HEK293 (cell line): ENCODE measurements at regions not wholly inside any gene's neighbourhood (a gene's known extent, or its start where the extent isn't known, plus 50 kb on each side); places are given as distances from the start of the nearest gene placed in this dataset.

ENCODE experiments used
- ZNF530 ChIP-seq: fragments of 450-650 bp; formaldehyde crosslinking; IDR thresholded peaks from 2 replicates; pipeline ENCODE4 v1.5.1; 2016; ENCODE audit warnings: low read depth, missing biosample characterization, missing genetic modification characterization
- ZNF629 ChIP-seq: fragments of 450-650 bp; formaldehyde crosslinking; IDR thresholded peaks from 2 replicates; pipeline ENCODE4 v1.5.1; 2017; ENCODE audit warnings: missing biosample characterization, missing genetic modification characterization
- TF ChIP-seq, protein P1 (sequence below): fragments of 450-650 bp; formaldehyde crosslinking; IDR thresholded peaks from 2 replicates; pipeline ENCODE4 v1.5.1; 2016; ENCODE audit warnings: missing biosample characterization, missing genetic modification characterization
- TF ChIP-seq, protein P2 (sequence below): fragments of 450-650 bp; formaldehyde crosslinking; IDR thresholded peaks from 2 replicates; pipeline ENCODE4 v1.5.1; 2016; ENCODE audit warnings: missing biosample characterization, missing genetic modification characterization
- TF ChIP-seq, protein P3 (sequence below): fragments of 450-650 bp; formaldehyde crosslinking; optimal IDR thresholded peaks from 2 replicates; pipeline ENCODE3; 2016; ENCODE audit warnings: missing biosample characterization, mild to moderate bottlenecking, missing genetic modification characterization

DNA sequence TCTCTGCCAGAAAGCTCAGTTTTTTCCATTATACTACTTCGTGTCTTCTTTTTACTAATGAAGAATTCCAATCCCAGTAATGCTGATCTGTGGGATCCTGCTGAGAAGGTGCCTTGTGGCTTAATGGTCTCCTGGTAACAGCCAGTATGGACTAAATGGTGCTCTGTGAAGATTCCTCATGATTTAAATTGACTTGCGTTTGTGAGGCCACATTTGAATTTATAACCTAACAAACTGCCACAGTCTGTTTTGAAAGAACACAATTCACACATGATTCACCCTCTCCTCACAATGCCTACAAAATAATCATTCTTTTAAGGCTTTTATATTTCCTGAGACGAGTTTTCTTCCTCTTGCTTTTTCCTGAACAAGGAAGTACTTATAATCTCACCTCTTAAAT is 140.0 kb downstream of the MBL2 start:
- TF ChIP-seq, protein P1, sequence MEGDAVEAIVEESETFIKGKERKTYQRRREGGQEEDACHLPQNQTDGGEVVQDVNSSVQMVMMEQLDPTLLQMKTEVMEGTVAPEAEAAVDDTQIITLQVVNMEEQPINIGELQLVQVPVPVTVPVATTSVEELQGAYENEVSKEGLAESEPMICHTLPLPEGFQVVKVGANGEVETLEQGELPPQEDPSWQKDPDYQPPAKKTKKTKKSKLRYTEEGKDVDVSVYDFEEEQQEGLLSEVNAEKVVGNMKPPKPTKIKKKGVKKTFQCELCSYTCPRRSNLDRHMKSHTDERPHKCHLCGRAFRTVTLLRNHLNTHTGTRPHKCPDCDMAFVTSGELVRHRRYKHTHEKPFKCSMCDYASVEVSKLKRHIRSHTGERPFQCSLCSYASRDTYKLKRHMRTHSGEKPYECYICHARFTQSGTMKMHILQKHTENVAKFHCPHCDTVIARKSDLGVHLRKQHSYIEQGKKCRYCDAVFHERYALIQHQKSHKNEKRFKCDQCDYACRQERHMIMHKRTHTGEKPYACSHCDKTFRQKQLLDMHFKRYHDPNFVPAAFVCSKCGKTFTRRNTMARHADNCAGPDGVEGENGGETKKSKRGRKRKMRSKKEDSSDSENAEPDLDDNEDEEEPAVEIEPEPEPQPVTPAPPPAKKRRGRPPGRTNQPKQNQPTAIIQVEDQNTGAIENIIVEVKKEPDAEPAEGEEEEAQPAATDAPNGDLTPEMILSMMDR (tag by site-specific recombination), result no peak
- no peak for TF ChIP-seq ZNF629
- TF ChIP-seq, protein P2, sequence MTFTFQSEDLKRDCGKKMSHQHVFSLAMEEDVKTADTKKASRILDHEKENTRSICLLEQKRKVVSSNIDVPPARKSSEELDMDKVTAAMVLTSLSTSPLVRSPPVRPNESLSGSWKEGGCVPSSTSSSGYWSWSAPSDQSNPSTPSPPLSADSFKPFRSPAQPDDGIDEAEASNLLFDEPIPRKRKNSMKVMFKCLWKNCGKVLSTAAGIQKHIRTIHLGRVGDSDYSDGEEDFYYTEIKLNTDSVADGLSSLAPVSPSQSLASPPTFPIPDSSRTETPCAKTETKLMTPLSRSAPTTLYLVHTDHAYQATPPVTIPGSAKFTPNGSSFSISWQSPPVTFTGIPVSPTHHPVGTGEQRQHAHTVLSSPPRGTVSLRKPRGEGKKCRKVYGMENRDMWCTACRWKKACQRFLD (tag by site-specific recombination), result no peak
- no peak for TF ChIP-seq ZNF530
- TF ChIP-seq, protein P3, sequence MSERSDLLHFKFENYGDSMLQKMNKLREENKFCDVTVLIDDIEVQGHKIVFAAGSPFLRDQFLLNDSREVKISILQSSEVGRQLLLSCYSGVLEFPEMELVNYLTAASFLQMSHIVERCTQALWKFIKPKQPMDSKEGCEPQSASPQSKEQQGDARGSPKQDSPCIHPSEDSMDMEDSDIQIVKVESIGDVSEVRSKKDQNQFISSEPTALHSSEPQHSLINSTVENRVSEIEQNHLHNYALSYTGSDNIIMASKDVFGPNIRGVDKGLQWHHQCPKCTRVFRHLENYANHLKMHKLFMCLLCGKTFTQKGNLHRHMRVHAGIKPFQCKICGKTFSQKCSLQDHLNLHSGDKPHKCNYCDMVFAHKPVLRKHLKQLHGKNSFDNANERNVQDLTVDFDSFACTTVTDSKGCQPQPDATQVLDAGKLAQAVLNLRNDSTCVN (tag by site-specific recombination), result no peak
